Heart right ventricle (tissue), 16 donors: ENCODE measurements at regions not wholly inside any gene's neighbourhood (a gene's known extent, or its start where the extent isn't known, plus 50 kb on each side); places are given as distances from the start of the nearest gene placed in this dataset.
"Not testable (repeated sequence)": the region's sequence is repeated elsewhere in the genome, so short reads cannot be mapped to it uniquely, and the experiment has no call there.

Experiments
- ATAC-seq, 8 donors: fragments of 200-7000 bp; cut with Tn5 transposase; one replicate each; pipeline ENCODE4 v1.9.1; 2020; ENCODE audit warnings: mild to moderate bottlenecking in 8 of 8, moderate library complexity in 8 of 8, moderate number of reproducible peaks in 1 of 8
- DNase-seq, 2 donors: peaks; one replicate each; pipeline ENCODE4 v3.0.0-alpha.2; 2020
- H3K27ac ChIP-seq, 10 donors: fragments of 200-600 bp; sonication (generic) in 2 of 10; one replicate each; pipeline versions ENCODE4 v1.5.0 to v1.8.0; 2020 to 2022; ENCODE audit warnings: mild to moderate bottlenecking in 3 of 10
- H3K27me3 ChIP-seq, 7 donors: fragments of 200-600 bp; one replicate each; pipeline ENCODE4 v1.8.0; 2021 to 2022; ENCODE audit warnings: mild to moderate bottlenecking in 2 of 7
- H3K36me3 ChIP-seq, 9 donors: fragments of 200-600 bp; sonication (generic) in 1 of 9; one replicate each; pipeline versions ENCODE4 v1.5.0 to v1.8.0; 2020 to 2022; ENCODE audit warnings: mild to moderate bottlenecking in 2 of 9
- H3K4me1 ChIP-seq, 9 donors: fragments of 200-600 bp; sonication (generic) in 1 of 9; one replicate each; pipeline versions ENCODE4 v1.5.0 to v1.8.0; 2020 to 2022; ENCODE audit warnings: mild to moderate bottlenecking in 4 of 9
- H3K4me3 ChIP-seq, 10 donors: fragments of 200-600 bp; sonication (generic) in 2 of 10; one replicate each; pipeline versions ENCODE4 v1.5.0 to v1.8.0; 2020 to 2022; ENCODE audit warnings: mild to moderate bottlenecking in 7 of 10, moderate library complexity in 2 of 10
- H3K9me3 ChIP-seq, 11 donors: fragments of 200-600 bp in 10 of 11; sonication (generic) in 2 of 11; one replicate each; pipeline versions ENCODE4 v1.5.0 to v1.8.0; 2013 to 2022; ENCODE audit warnings: mild to moderate bottlenecking in 2 of 11, control low read depth in 1 of 11, moderate library complexity in 1 of 11
- CTCF ChIP-seq, 9 donors: fragments of 200-600 bp; sonication (generic) in 2 of 9; IDR thresholded peaks; one replicate each; pipeline versions ENCODE4 v1.5.0 to v1.8.0; 2021 to 2022; ENCODE audit warnings: antibody characterized with exemption in 9 of 9, mild to moderate bottlenecking in 5 of 9, moderate library complexity in 1 of 9
- WGBS, 2 donors: extraction: QIAGEN DNeasy Blood & Tissue Kit; methylation state at CpG; one replicate each; pipeline ENCODE4 v1.1.7; 2013; ENCODE audit warnings: inconsistent platforms in 1 of 2; 5-methylcytosine and 5-hydroxymethylcytosine counted together
- intact Hi-C, 10 donors: fragments of 100-400 bp; cut with DNase I; formaldehyde crosslinking; loops; one replicate each; pipeline versions ENCODE4 v1.11.1 to v1.14.2; 2022
- donor health status: Arrhythmogenic right ventricular cardiomyopathy.
- donor health status: ischemic (EF 13 %, LVEDD 7.1; RV severe dilation, severe dysfunction).
- donor health status: healthy with polysubstance abuse.
- donor health status: DM: no; HTN: yes; CAD: no.
- donor health status: DM: no; HTN: no; CAD: no.
- donor health status: ischemic (EF 25% LVEDD 6.9; RV normal size, moderate dysfunction).
- donor health status: ischemic (EF 25% LVEDD 5.7; RV mildly dilated, moderate dysfunction).
- donor health status: healthy.
- donor health status: DM: yes; HTN: yes; CAD: no.
- donor health status: Ischemic cardiomyopathy.
- donor health status: ischemic (EF 35%, LVEDD 5.7; RV mildly dilated, moderate dysfunction).
- donor health status: nonischemic (EF 11% LVEDD 7.7; RV severe dilation, severe dysfunction).
- donor health status: DM: yes; HTN: yes; CAD: no.
- donor health status: PGD.
- donor health status: ischemic (EF 29% LVEDD 5.4; RV normal size, mild dysfunction).
- donor health status: nonischemic (EF 23%, LVEDD 6.1; RV moderate dilation, normal function).

GRCh38 chr2:149692961-149693396 lies 105.4 kb upstream of the MMADHC start:
- H3K36me3 ChIP-seq: no peaks in the 10 kb centered on the region
- intact Hi-C loops: no loop called here
- no peak overlapping the region for H3K4me3 ChIP-seq
- no peaks in the 10 kb centered on the region for H3K4me1 ChIP-seq
- H3K27me3 ChIP-seq: no peaks in the 10 kb centered on the region
- WGBS, 2 donors: 88 to 89% methylated on average over 3 of the region's 3 CpGs
- TF ChIP-seq CTCF (IDR thresholded peaks at IDR 0.05): no peak
- no peak for DNase-seq
- no peak overlapping the region for H3K27ac ChIP-seq
- H3K9me3 ChIP-seq: peaks cover 0 to 6% (median 0%) of the 10 kb centered on the region in 11 donors
- no peak for ATAC-seq

DNA sequence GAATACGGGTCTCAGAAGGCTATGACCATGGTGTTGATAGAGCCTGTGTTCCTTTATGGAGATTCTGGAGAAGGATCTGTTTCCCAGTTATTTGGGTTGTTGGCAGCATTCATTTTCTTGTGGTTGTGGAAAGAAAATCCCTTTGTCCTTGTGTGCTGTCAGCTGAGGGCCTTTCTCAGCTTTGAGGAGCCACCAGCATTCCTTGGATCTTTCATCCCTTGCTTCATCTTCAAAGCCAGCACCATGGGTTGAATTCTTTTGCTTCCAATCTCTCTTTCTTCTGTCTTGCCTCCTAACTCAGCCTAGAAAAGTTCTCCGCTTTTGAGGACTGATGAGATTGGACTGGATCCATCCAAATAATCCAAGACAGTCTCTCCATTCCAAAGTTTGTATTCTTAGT lies 103.2 kb upstream of the MMADHC start:
- intact Hi-C loops: no loop called here

DNA sequence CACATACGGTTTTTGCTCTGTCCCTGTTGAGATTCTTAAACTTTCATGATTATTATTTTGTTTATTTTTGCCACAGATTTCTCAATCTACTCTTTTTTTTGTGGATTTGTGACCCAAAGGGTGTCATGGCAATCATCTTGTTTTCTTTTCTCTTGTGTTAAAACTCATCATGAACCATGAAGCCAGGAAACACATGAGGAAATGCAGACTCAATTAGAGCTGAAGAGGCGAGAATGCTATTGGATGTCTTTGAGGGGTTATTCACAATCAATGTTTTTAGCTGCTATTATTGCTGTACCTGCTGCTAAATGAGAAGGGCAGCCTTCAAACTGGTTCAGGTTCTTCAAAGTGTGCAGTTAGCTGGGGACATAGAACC lies 99.5 kb upstream of the MMADHC start:
- no peaks in the 10 kb centered on the region for H3K36me3 ChIP-seq
- 68 to 71% methylated on average over 2 of the region's 2 CpGs for WGBS, 2 donors
- H3K4me3 ChIP-seq: no peak overlapping the region
- H3K27me3 ChIP-seq: no peaks in the 10 kb centered on the region
- H3K4me1 ChIP-seq: no peaks in the 10 kb centered on the region
- peaks cover 0 to 8% (median 0%) of the 10 kb centered on the region in 11 donors for H3K9me3 ChIP-seq
- no peak for TF ChIP-seq CTCF (IDR thresholded peaks at IDR 0.05)
- no peak overlapping the region for H3K27ac ChIP-seq
- intact Hi-C loops: loop anchor here in 1 of 10 donors (2.0 kb wide), 1 partner anchor 52 kb away; no protein-coding TSS in a partner anchor
- DNase-seq: no peak
- ATAC-seq: no peak

More for the DNA sequence above, 103.2 kb upstream of the MMADHC start:
- Histone ChIP-seq H3K9me3 (peaks cover 0 to 6% (median 0%) of the 10 kb centered on the region in 11 donors), H3K27me3 (no peaks in the 10 kb centered on the region), H3K27ac (no peak overlapping the region), H3K4me3 (no peak overlapping the region), H3K36me3 (no peaks in the 10 kb centered on the region), H3K4me1 (no peaks in the 10 kb centered on the region)
- no peak for TF ChIP-seq CTCF (IDR thresholded peaks at IDR 0.05)
- WGBS, 2 donors: 79 to 87% methylated on average over 2 of the region's 2 CpGs
- DNase-seq (no peak), ATAC-seq (no peak)

DNA sequence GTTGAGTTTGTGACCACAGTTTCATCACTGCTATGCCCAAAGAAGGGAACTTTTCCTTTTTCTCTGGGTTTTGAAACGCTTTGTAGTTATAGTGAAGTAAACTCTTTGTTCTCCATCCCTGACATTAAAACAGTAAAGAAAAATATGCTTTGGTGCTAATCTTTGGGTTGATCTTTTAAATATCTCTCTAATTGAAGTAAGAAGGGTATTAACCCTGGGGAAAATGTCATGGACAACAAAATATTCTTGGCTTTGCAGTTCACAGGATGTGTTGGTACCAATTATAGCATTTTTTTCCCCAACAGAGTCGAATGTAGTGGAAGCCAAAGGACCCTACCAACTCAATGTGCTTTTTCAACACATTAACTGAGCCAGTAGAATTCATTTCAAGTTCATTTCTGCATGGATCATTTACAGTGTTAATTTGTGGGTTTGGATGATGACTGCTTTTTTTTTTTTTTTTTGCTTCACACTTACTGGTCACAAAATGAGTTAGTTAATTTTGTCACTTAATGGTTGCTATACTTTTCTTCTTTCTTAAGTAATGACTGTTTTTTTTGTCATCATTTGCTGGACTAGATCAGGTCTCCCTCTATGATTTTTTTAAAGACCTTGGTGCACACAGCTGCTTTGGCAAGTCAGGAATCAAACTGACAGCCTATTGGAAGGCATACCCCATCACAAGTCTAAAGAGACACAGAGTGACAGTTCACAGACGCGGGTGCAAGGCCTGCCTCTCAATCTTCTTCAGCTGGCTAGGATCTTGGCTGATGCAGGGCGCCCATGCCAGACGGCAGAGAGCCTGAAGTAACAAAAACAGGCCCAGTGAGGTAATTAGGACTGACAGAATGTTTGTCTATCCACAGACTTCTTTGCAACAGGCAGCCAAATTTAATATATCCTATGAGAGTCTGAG lies 98.8 kb upstream of the MMADHC start:
- H3K27ac ChIP-seq: no peak overlapping the region
- H3K4me1 ChIP-seq: no peaks in the 10 kb centered on the region
- no peak for TF ChIP-seq CTCF (IDR thresholded peaks at IDR 0.05)
- no peak overlapping the region for H3K4me3 ChIP-seq
- WGBS, 2 donors: 58 to 59% methylated on average over 6 of the region's 6 CpGs
- DNase-seq: peak in 1 of 2 donors; percentile 4
- intact Hi-C loops: loop anchor here in 1 of 10 donors (2.0 kb wide), 1 partner anchor 52 kb away; no protein-coding TSS in a partner anchor
- H3K27me3 ChIP-seq: no peaks in the 10 kb centered on the region
- ATAC-seq: peak in 2 of 8 donors; percentile 34 to 49
- H3K9me3 ChIP-seq: peaks cover 0 to 8% (median 0%) of the 10 kb centered on the region in 11 donors
- no peaks in the 10 kb centered on the region for H3K36me3 ChIP-seq

GRCh38 chr2:149685401-149685800 lies 97.8 kb upstream of the MMADHC start:
- H3K36me3 ChIP-seq, DNase-seq, H3K27ac ChIP-seq, H3K4me1 ChIP-seq, H3K27me3 ChIP-seq, H3K4me3 ChIP-seq, H3K9me3 ChIP-seq, intact Hi-C loops, ATAC-seq: not testable (repeated sequence)
- 97 to 98% methylated on average over 4 of the region's 4 CpGs for WGBS, 2 donors
